GM12878 (cell line): ENCODE measurements at regions not wholly inside any gene's neighbourhood (a gene's known extent, or its start where the extent isn't known, plus 50 kb on each side); places are given as distances from the start of the nearest gene placed in this dataset.

Source experiments
- ATAC-seq: fragments of 200-7000 bp; cut with Tn5 transposase; 3 replicates; pipeline ENCODE4 v1.9.1; 2020; ENCODE audit warnings: mild to moderate bottlenecking, moderate library complexity
- BruUV-seq: library from RNA; stranded (reverse); fragments of 400-500 nt; replicated peaks from 2 replicates; lab custom pipeline; 2021; lab: Mats Ljungman, UMichigan
- CTCF ChIA-PET: fragments of 300-600 bp; sonication (Branson Sonifier 250); formaldehyde crosslinking; extraction: SDS; loops from one replicate; lab custom pipeline; 2021; ENCODE audit warnings: inconsistent platforms; lab: Yijun Ruan, JAX
- POLR2A ChIA-PET: fragments of 350-600 bp; formaldehyde crosslinking; extraction: SDS; loops from one replicate; lab custom pipeline; 2021; ENCODE audit warnings: inconsistent platforms; lab: Charles Lee
- RAD21 ChIA-PET: fragments of 300-600 bp; sonication (Branson Sonifier 250); formaldehyde crosslinking; loops from one replicate; lab custom pipeline; 2023; ENCODE audit warnings: antibody characterized with exemption; ENCODE audit not compliant: unreplicated experiment; lab: Charles Lee
- SMC1A ChIA-PET: fragments of 300-600 bp; sonication (Branson Sonifier 250); formaldehyde crosslinking; loops from one replicate; lab custom pipeline; 2023; ENCODE audit not compliant: unreplicated experiment, uncharacterized antibody; lab: Charles Lee
- DNase-seq: peaks from one replicate; pipeline ENCODE4 v3.0.0-alpha.2; 2011; ENCODE audit warnings: low read depth, low spot score
- FAIRE-seq: peaks from 3 replicates; lab custom pipeline; 2011; peaks lifted over from hg19 to GRCh38; lab: Jason Lieb, UNC
- H2AFZ ChIP-seq: 2 replicates; pipeline ENCODE4 v1.6.0; 2011; ENCODE audit warnings: low read depth, low read length, control low read depth; ENCODE audit not compliant: control insufficient read depth
- H3K27ac ChIP-seq: 2 replicates; pipeline ENCODE4 v1.5.1; 2011; ENCODE audit warnings: control low read depth; ENCODE audit not compliant: control insufficient read depth, insufficient read depth
- H3K27me3 ChIP-seq, 2 experiments: replicated peaks in 1 of 2; 2 replicates each; pipeline versions ENCODE4 v1.6.0 to v1.6.1; 2011; ENCODE audit warnings: low read length in 1 of 2; ENCODE audit not compliant: control insufficient read depth in 2 of 2, insufficient read depth in 2 of 2
- H3K36me3 ChIP-seq, 2 experiments: 2 replicates each; pipeline ENCODE4 v1.5.1; 2011; ENCODE audit warnings: low read length in 1 of 2; ENCODE audit not compliant: control insufficient read depth in 2 of 2, insufficient read depth in 2 of 2
- H3K4me1 ChIP-seq: 2 replicates; pipeline ENCODE4 v1.6.1; 2011; ENCODE audit warnings: mild to moderate bottlenecking, low read length, moderate library complexity, mixed read lengths; ENCODE audit not compliant: control insufficient read depth, insufficient read depth
- H3K4me2 ChIP-seq: 2 replicates; pipeline ENCODE4 v1.6.0; 2011; ENCODE audit warnings: control low read depth; ENCODE audit not compliant: control insufficient read depth, insufficient read depth
- H3K4me3 ChIP-seq: fragments of 200-600 bp; sonication (generic); 2 replicates; pipeline ENCODE4 v1.5.1; 2016
- H3K79me2 ChIP-seq: 2 replicates; pipeline ENCODE4 v1.6.0; 2011; ENCODE audit warnings: low read length; ENCODE audit not compliant: control insufficient read depth, insufficient read depth
- H3K9ac ChIP-seq: 2 replicates; pipeline ENCODE4 v1.8.0; 2011; ENCODE audit warnings: low read length, control low read depth, mixed read lengths; ENCODE audit not compliant: control insufficient read depth, insufficient read depth
- H3K9me3 ChIP-seq: replicated peaks from 3 replicates; pipeline ENCODE4 v1.5.1; 2011; ENCODE audit warnings: mild to moderate bottlenecking, low read length; ENCODE audit not compliant: control insufficient read depth, insufficient read depth
- H4K20me1 ChIP-seq: 2 replicates; pipeline ENCODE4 v1.6.0; 2011; ENCODE audit not compliant: control insufficient read depth, insufficient read depth
- BRCA1 ChIP-seq: IDR thresholded peaks from 2 replicates; pipeline ENCODE4 v1.6.1; 2011; ENCODE audit warnings: low read depth, low read length, improper control_type of control experiment
- IRF4 ChIP-seq: IDR thresholded peaks from 2 replicates; pipeline ENCODE4 v1.6.1; 2011; ENCODE audit warnings: low read depth, low read length
- MXI1 ChIP-seq: fragments of 150-350 bp; IDR thresholded peaks from 2 replicates; pipeline ENCODE4 v1.6.1; 2011; ENCODE audit warnings: low read depth, mild to moderate bottlenecking, inconsistent platforms, low read length, improper control_type of control experiment
- MYC ChIP-seq: IDR thresholded peaks from 2 replicates; pipeline ENCODE4 v1.6.1; 2011; ENCODE audit warnings: mild to moderate bottlenecking, low read length, moderate library complexity, inconsistent platforms; ENCODE audit not compliant: insufficient read depth, insufficient replicate concordance, insufficient read length, severe bottlenecking
- NR2C1 ChIP-seq: fragments of 450-650 bp; IDR thresholded peaks from 2 replicates; pipeline ENCODE4 v1.6.1; 2017; ENCODE audit warnings: antibody characterized with exemption, mild to moderate bottlenecking, moderate library complexity
- NRF1 ChIP-seq: conservative IDR thresholded peaks from 2 replicates; pipeline ENCODE4 v1.6.1; 2011; ENCODE audit warnings: mild to moderate bottlenecking, low read depth, low read length, improper control_type of control experiment
- SIN3A ChIP-seq: IDR thresholded peaks from 2 replicates; pipeline ENCODE4 v1.6.1; 2012; ENCODE audit warnings: low read depth, low read length, improper control_type of control experiment
- SP1 ChIP-seq: IDR thresholded peaks from one replicate; pipeline ENCODE4 v1.6.1; 2011; ENCODE audit warnings: low read depth, low read length
- SRF ChIP-seq, 2 experiments: IDR thresholded peaks; 2 replicates each; pipeline ENCODE4 v1.6.1; 2011; ENCODE audit warnings: low read depth in 2 of 2, low read length in 2 of 2, mild to moderate bottlenecking in 1 of 2, moderate library complexity in 1 of 2
- YBX1 ChIP-seq: fragments of 450-650 bp; IDR thresholded peaks from 2 replicates; pipeline ENCODE4 v1.6.1; 2016; ENCODE audit warnings: antibody characterized with exemption
- ZNF622 ChIP-seq: fragments of 450-650 bp; IDR thresholded peaks from 2 replicates; pipeline ENCODE4 v1.6.1; 2017; ENCODE audit warnings: mild to moderate bottlenecking, inconsistent platforms
- WGBS: methylation state at CpG from one replicate; pipeline ENCODE4 v1.1.6; 2016; ENCODE audit warnings: low lambda C conversion rate; ENCODE audit not compliant: insufficient replicate concordance, insufficient coverage; ENCODE audit errors: missing lambda C conversion rate; 5-methylcytosine and 5-hydroxymethylcytosine counted together
- in situ Hi-C: fragments of 300-500 bp; cut with MboI; formaldehyde crosslinking; loops from 9 replicates; pipeline ENCODE4 v1.14.3; 2018; ENCODE audit warnings: mixed read lengths
- intact Hi-C: fragments of 100-400 bp; cut with micrococcal nuclease; formaldehyde crosslinking; loops from one replicate; pipeline ENCODE4 v1.14.2; 2022; ENCODE audit not compliant: unreplicated experiment
- TF ChIP-seq, protein P1 (sequence below): fragments of 450-650 bp; IDR thresholded peaks from 2 replicates; pipeline ENCODE4 v1.6.1; 2017; ENCODE audit warnings: low read depth, mild to moderate bottlenecking, moderate library complexity
- TF ChIP-seq, protein P2 (sequence below): fragments of 450-650 bp; IDR thresholded peaks from 2 replicates; pipeline ENCODE4 v1.6.1; 2016; ENCODE audit warnings: mild to moderate bottlenecking
- TF ChIP-seq, protein P3 (sequence below): fragments of 450-650 bp; IDR thresholded peaks from 2 replicates; pipeline ENCODE4 v1.6.1; 2018; ENCODE audit warnings: borderline replicate concordance, mild to moderate bottlenecking; ENCODE audit not compliant: partially characterized antibody
- TF ChIP-seq, protein P4 (sequence below): IDR thresholded peaks from 2 replicates; pipeline ENCODE4 v1.6.1; 2011; ENCODE audit warnings: borderline replicate concordance, low read depth, mild to moderate bottlenecking, moderate library complexity, mixed read lengths, low read length; ENCODE audit not compliant: insufficient read depth; ENCODE audit errors: extremely low read length
- TF ChIP-seq, protein P5 (sequence below): fragments of 450-650 bp; IDR thresholded peaks from 2 replicates; pipeline ENCODE4 v1.6.1; 2017; ENCODE audit warnings: antibody characterized with exemption, mild to moderate bottlenecking, moderate library complexity

DNA sequence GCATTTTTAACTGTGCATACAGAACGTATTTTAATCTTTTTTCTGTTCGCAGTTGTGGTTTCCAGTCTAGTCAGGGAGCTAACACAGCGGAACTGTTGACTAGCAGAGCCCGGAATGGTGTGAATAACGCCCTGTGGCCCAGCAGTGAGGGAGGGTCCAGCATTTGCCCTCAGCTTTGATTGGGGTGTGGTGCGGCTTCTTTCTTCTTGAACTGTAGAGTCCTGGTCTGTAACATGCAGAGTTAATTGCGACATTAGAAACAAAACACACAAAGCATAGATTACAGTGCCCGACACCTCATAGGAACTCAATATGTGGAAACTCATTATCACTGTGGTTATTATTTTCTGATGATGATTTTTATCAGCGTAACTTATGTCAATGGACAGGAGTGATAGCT lies 253.6 kb downstream of the SOX11 start:
- CTCF ChIA-PET: no interaction called here
- TF ChIP-seq SIN3A: no peak
- TF ChIP-seq YBX1: no peak
- TF ChIP-seq SRF (IDR thresholded peaks at IDR 0.05; ENCODE audit: low read depth in 2 of 2, low read length in 2 of 2): no peak
- TF ChIP-seq, protein P1, sequence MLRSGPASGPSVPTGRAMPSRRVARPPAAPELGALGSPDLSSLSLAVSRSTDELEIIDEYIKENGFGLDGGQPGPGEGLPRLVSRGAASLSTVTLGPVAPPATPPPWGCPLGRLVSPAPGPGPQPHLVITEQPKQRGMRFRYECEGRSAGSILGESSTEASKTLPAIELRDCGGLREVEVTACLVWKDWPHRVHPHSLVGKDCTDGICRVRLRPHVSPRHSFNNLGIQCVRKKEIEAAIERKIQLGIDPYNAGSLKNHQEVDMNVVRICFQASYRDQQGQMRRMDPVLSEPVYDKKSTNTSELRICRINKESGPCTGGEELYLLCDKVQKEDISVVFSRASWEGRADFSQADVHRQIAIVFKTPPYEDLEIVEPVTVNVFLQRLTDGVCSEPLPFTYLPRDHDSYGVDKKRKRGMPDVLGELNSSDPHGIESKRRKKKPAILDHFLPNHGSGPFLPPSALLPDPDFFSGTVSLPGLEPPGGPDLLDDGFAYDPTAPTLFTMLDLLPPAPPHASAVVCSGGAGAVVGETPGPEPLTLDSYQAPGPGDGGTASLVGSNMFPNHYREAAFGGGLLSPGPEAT: no peak
- TF ChIP-seq, protein P2, sequence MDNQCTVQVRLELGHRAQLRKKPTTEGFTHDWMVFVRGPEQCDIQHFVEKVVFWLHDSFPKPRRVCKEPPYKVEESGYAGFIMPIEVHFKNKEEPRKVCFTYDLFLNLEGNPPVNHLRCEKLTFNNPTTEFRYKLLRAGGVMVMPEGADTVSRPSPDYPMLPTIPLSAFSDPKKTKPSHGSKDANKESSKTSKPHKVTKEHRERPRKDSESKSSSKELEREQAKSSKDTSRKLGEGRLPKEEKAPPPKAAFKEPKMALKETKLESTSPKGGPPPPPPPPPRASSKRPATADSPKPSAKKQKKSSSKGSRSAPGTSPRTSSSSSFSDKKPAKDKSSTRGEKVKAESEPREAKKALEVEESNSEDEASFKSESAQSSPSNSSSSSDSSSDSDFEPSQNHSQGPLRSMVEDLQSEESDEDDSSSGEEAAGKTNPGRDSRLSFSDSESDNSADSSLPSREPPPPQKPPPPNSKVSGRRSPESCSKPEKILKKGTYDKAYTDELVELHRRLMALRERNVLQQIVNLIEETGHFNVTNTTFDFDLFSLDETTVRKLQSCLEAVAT: no peak
- TF ChIP-seq SP1: no peak
- no peak for TF ChIP-seq NR2C1
- TF ChIP-seq, protein P3, sequence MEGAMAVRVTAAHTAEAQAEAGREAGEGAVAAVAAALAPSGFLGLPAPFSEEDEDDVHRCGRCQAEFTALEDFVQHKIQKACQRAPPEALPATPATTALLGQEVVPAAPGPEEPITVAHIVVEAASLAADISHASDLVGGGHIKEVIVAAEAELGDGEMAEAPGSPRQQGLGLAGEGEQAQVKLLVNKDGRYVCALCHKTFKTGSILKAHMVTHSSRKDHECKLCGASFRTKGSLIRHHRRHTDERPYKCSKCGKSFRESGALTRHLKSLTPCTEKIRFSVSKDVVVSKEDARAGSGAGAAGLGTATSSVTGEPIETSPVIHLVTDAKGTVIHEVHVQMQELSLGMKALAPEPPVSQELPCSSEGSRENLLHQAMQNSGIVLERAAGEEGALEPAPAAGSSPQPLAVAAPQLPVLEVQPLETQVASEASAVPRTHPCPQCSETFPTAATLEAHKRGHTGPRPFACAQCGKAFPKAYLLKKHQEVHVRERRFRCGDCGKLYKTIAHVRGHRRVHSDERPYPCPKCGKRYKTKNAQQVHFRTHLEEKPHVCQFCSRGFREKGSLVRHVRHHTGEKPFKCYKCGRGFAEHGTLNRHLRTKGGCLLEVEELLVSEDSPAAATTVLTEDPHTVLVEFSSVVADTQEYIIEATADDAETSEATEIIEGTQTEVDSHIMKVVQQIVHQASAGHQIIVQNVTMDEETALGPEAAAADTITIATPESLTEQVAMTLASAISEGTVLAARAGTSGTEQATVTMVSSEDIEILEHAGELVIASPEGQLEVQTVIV: no peak
- TF ChIP-seq, protein P4, sequence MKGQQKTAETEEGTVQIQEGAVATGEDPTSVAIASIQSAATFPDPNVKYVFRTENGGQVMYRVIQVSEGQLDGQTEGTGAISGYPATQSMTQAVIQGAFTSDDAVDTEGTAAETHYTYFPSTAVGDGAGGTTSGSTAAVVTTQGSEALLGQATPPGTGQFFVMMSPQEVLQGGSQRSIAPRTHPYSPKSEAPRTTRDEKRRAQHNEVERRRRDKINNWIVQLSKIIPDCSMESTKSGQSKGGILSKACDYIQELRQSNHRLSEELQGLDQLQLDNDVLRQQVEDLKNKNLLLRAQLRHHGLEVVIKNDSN: no peak
- TF ChIP-seq IRF4: no peak
- TF ChIP-seq NRF1: no peak
- no peak for TF ChIP-seq BRCA1
- no peak for TF ChIP-seq MXI1
- no peak for TF ChIP-seq MYC
- TF ChIP-seq, protein P5, sequence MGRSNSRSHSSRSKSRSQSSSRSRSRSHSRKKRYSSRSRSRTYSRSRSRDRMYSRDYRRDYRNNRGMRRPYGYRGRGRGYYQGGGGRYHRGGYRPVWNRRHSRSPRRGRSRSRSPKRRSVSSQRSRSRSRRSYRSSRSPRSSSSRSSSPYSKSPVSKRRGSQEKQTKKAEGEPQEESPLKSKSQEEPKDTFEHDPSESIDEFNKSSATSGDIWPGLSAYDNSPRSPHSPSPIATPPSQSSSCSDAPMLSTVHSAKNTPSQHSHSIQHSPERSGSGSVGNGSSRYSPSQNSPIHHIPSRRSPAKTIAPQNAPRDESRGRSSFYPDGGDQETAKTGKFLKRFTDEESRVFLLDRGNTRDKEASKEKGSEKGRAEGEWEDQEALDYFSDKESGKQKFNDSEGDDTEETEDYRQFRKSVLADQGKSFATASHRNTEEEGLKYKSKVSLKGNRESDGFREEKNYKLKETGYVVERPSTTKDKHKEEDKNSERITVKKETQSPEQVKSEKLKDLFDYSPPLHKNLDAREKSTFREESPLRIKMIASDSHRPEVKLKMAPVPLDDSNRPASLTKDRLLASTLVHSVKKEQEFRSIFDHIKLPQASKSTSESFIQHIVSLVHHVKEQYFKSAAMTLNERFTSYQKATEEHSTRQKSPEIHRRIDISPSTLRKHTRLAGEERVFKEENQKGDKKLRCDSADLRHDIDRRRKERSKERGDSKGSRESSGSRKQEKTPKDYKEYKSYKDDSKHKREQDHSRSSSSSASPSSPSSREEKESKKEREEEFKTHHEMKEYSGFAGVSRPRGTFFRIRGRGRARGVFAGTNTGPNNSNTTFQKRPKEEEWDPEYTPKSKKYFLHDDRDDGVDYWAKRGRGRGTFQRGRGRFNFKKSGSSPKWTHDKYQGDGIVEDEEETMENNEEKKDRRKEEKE: no peak
- TF ChIP-seq ZNF622: no peak

More for the DNA sequence above, 253.6 kb downstream of the SOX11 start:
- H3K9ac ChIP-seq: no peak overlapping the region
- no peak overlapping the region for H3K27ac ChIP-seq
- no peaks in the 10 kb centered on the region for H4K20me1 ChIP-seq
- RAD21 ChIA-PET: no interaction called here
- no peaks in the 10 kb centered on the region for H3K79me2 ChIP-seq
- H3K36me3 ChIP-seq: no peaks in the 10 kb centered on the region
- WGBS: 21% methylated on average over 9 of the region's 9 CpGs
- no peak overlapping the region for H2AFZ ChIP-seq
- in situ Hi-C loops (no loop called here), intact Hi-C loops (no loop called here)
- FAIRE-seq (no peak), DNase-seq (no peak), ATAC-seq (no peak)
- no peak overlapping the region for H3K4me3 ChIP-seq
- POLR2A ChIA-PET: no interaction called here
- no peaks in the 10 kb centered on the region for H3K27me3 ChIP-seq
- no peaks in the 10 kb centered on the region for H3K9me3 ChIP-seq
- no peaks in the 10 kb centered on the region for H3K4me1 ChIP-seq
- no TSS peak for BruUV-seq
- SMC1A ChIA-PET: no interaction called here
- no peak overlapping the region for H3K4me2 ChIP-seq
